ENCODE measurements at regions not wholly inside any gene's neighbourhood (a gene's known extent, or its start where the extent isn't known, plus 50 kb on each side); places are given as distances from the start of the nearest gene placed in this dataset.

DNA sequence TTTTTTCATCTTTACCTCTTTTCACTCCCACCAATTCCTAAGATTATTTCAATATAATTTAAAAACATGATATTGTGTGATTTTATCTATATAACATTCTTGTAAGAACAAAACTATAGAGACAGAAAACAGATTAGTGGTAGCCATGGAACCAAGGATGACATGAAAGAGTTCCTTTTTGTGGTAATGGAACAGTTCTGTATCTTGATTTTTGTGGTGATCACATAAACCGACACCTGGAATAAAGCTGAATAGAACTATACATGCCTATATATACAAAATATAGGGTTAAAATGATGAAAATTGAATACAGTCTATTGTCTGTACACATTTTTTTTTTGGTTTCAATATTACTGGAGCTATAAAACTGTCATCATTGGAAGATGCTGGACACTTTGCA lies 945.4 kb downstream of the SI start:
- DNase-seq (no peak), ATAC-seq (no peak)
- intact Hi-C loops (cut with DNase I), result no loop called here
- H3K27me3 ChIP-seq, result no peaks in the 10 kb centered on the region
- no peaks in the 10 kb centered on the region for H3K4me1 ChIP-seq
- H3K4me3 ChIP-seq, result no peak overlapping the region
- H3K36me3 ChIP-seq, result no peaks in the 10 kb centered on the region
- no peaks in the 10 kb centered on the region for H3K9me3 ChIP-seq
- TF ChIP-seq, protein P1, sequence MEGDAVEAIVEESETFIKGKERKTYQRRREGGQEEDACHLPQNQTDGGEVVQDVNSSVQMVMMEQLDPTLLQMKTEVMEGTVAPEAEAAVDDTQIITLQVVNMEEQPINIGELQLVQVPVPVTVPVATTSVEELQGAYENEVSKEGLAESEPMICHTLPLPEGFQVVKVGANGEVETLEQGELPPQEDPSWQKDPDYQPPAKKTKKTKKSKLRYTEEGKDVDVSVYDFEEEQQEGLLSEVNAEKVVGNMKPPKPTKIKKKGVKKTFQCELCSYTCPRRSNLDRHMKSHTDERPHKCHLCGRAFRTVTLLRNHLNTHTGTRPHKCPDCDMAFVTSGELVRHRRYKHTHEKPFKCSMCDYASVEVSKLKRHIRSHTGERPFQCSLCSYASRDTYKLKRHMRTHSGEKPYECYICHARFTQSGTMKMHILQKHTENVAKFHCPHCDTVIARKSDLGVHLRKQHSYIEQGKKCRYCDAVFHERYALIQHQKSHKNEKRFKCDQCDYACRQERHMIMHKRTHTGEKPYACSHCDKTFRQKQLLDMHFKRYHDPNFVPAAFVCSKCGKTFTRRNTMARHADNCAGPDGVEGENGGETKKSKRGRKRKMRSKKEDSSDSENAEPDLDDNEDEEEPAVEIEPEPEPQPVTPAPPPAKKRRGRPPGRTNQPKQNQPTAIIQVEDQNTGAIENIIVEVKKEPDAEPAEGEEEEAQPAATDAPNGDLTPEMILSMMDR (IDR thresholded peaks at IDR 0.05), result no peak
- no peak for TF ChIP-seq POLR2A (IDR thresholded peaks at IDR 0.05)
- no peak overlapping the region for H3K27ac ChIP-seq
- 62% methylated on average over 1 of the region's 1 CpG for WGBS (ENCODE audit: insufficient coverage, low coverage, low lambda C conversion rate, missing lambda C conversion rate)

DNA sequence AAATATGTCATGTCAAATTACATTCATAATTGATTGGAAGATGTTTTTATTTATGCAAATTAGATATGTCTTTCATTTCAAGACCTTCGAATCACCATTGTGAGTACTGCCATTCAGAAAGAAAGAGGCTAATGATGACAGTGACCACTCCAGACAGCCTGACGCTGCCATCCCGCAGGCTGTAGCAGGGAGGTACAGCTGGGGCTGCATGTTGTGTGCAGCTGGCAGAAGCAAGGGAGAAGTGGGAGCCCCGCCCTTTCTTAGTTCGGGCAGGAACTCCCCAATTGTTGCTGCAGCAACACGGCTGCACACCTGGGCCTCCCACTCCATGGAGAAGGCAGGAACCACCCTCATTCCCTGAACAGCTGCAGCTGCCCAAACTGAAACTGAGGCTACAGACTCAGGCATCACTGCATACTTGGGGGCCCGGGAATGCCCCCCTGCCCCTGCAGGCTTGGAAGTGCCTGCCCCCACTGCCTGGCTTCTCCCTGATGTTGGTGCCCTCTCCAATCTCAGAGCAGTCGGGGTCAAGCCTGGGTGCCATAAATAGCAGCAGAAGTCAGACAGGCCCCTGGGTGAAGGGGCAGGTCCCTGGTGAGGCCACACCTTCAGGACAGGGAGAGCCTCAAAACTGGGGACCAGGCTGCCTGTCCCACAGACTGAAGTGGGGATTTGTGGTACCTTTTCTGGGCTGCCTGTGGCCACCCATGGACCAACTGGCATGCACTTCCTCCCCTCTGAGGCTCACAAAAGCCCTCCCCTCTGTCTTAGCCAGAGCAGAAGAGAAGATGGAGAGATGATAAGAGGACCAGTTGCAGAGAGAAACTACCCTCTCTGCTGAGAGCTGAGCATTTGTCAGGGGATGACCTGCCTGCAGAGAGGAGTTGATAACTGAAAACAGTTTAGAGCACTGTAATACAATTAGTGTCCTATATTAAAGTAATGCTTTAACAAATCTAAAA lies 964.6 kb downstream of the SI start:
- no peak overlapping the region for H3K27ac ChIP-seq
- no peaks in the 10 kb centered on the region for H3K4me1 ChIP-seq
- ATAC-seq (no peak), DNase-seq (no peak)
- intact Hi-C loops (cut with DNase I), result no loop called here
- no peak overlapping the region for H3K4me3 ChIP-seq
- H3K27me3 ChIP-seq, result no peaks in the 10 kb centered on the region
- no peaks in the 10 kb centered on the region for H3K36me3 ChIP-seq
- H3K9me3 ChIP-seq, result no peaks in the 10 kb centered on the region
- TF ChIP-seq POLR2A (IDR thresholded peaks at IDR 0.05), result no peak
- TF ChIP-seq, protein P1 (IDR thresholded peaks at IDR 0.05), result no peak
- 59% methylated on average over 6 of the region's 8 CpGs for WGBS (ENCODE audit: insufficient coverage, low coverage, low lambda C conversion rate, missing lambda C conversion rate)

GRCh38 chr3:164096352-164096751 lies 981.9 kb downstream of the SI start:
- intact Hi-C loops (cut with DNase I), result no loop called here
- ATAC-seq (no peak), DNase-seq (no peak)
- Histone ChIP-seq H3K27ac (no peak overlapping the region), H3K27me3 (no peaks in the 10 kb centered on the region), H3K4me1 (no peaks in the 10 kb centered on the region), H3K9me3 (no peaks in the 10 kb centered on the region), H3K4me3 (no peak overlapping the region), H3K36me3 (no peaks in the 10 kb centered on the region)
- TF ChIP-seq, protein P1 (IDR thresholded peaks at IDR 0.05), result no peak
- no peak for TF ChIP-seq POLR2A (IDR thresholded peaks at IDR 0.05)

- Histone ChIP-seq H3K27me3 (no peaks in the 10 kb centered on the region), H3K4me3 (no peak overlapping the region), H3K36me3 (no peaks in the 10 kb centered on the region), H3K27ac (no peak overlapping the region), H3K9me3 (no peaks in the 10 kb centered on the region), H3K4me1 (no peaks in the 10 kb centered on the region)
- ATAC-seq (no peak), DNase-seq (no peak)
- intact Hi-C loops (cut with DNase I), result no loop called here
- TF ChIP-seq POLR2A (IDR thresholded peaks at IDR 0.05), result no peak
- TF ChIP-seq, protein P1 (IDR thresholded peaks at IDR 0.05), result no peak
- 74% methylated on average over 2 of the region's 2 CpGs for WGBS (ENCODE audit: insufficient coverage, low coverage, low lambda C conversion rate, missing lambda C conversion rate)
These were observed 982.3 kb downstream of the SI start for GRCh38 chr3:164095949-164096348.
